Hepatocyte (in vitro differentiated cells): ENCODE measurements at regions not wholly inside any gene's neighbourhood (a gene's known extent, or its start where the extent isn't known, plus 50 kb on each side); places are given as distances from the start of the nearest gene placed in this dataset.

Source experiments
- DNase-seq: peaks from one replicate; pipeline ENCODE4 v3.0.0-alpha.2; 2016; ENCODE audit warnings: low spot score
- H2AFZ ChIP-seq: fragments of 200-600 bp; sonication (generic); 2 replicates; pipeline ENCODE4 v1.6.0; 2016; ENCODE audit warnings: antibody characterized with exemption, mild to moderate bottlenecking
- H3K27ac ChIP-seq: fragments of 200-600 bp; sonication (generic); 2 replicates; pipeline ENCODE4 v1.5.1; 2016; ENCODE audit warnings: mild to moderate bottlenecking
- H3K27me3 ChIP-seq: fragments of 200-600 bp; sonication (generic); 2 replicates; pipeline ENCODE4 v1.6.1; 2016
- H3K36me3 ChIP-seq: fragments of 200-600 bp; sonication (generic); replicated peaks from 2 replicates; pipeline ENCODE4 v1.5.1; 2016; ENCODE audit warnings: low read depth; ENCODE audit not compliant: insufficient read depth
- H3K4me1 ChIP-seq: fragments of 200-600 bp; sonication (generic); 2 replicates; pipeline ENCODE4 v1.5.1; 2016; ENCODE audit warnings: mild to moderate bottlenecking, moderate library complexity; ENCODE audit not compliant: insufficient read depth
- H3K4me2 ChIP-seq: fragments of 200-600 bp; sonication (generic); 2 replicates; pipeline ENCODE4 v1.6.0; 2016
- H3K4me3 ChIP-seq: fragments of 200-600 bp; sonication (generic); 2 replicates; pipeline ENCODE4 v1.5.1; 2016; ENCODE audit warnings: mild to moderate bottlenecking
- H3K79me2 ChIP-seq: fragments of 200-600 bp; sonication (generic); 2 replicates; pipeline ENCODE4 v1.6.0; 2017; ENCODE audit warnings: mild to moderate bottlenecking
- H3K9me2 ChIP-seq: fragments of 200-600 bp; sonication (generic); replicated peaks from 2 replicates; pipeline ENCODE4 v1.6.0; 2017; ENCODE audit warnings: mild to moderate bottlenecking; ENCODE audit not compliant: insufficient read depth
- H3K9me3 ChIP-seq: fragments of 200-600 bp; sonication (generic); 2 replicates; pipeline ENCODE4 v1.5.1; 2016; ENCODE audit warnings: low read depth, mild to moderate bottlenecking
- H4K20me1 ChIP-seq: fragments of 200-600 bp; sonication (generic); 2 replicates; pipeline ENCODE4 v1.6.0; 2016; ENCODE audit warnings: mild to moderate bottlenecking; ENCODE audit not compliant: insufficient read depth, poor library complexity, severe bottlenecking
- EZH2 ChIP-seq: fragments of 200-600 bp; sonication (generic); IDR thresholded peaks from 2 replicates; pipeline ENCODE4 v1.6.1; 2016; ENCODE audit warnings: antibody characterized with exemption, mild to moderate bottlenecking, borderline replicate concordance
- EZH2phosphoT487 ChIP-seq: fragments of 200-600 bp; sonication (generic); IDR thresholded peaks from one replicate; pipeline ENCODE4 v1.6.1; 2018; ENCODE audit warnings: antibody characterized with exemption, mild to moderate bottlenecking, low read depth, moderate library complexity; ENCODE audit not compliant: unreplicated experiment, severe bottlenecking
- WGBS: methylation state at CpG from one replicate; pipeline ENCODE4 v1.1.6; 2016; ENCODE audit warnings: low lambda C conversion rate; ENCODE audit errors: missing lambda C conversion rate; 5-methylcytosine and 5-hydroxymethylcytosine counted together
- TF ChIP-seq, protein P1 (sequence below): fragments of 200-600 bp; sonication (generic); IDR thresholded peaks from 2 replicates; pipeline ENCODE4 v1.5.1; 2016; ENCODE audit warnings: antibody characterized with exemption, mild to moderate bottlenecking; ENCODE audit not compliant: poor library complexity

GRCh38 chr15:95400428-95400827 lies 930.1 kb upstream of the NR2F2 start:
- no peak overlapping the region for H3K27ac ChIP-seq
- no peaks in the 10 kb centered on the region for H3K79me2 ChIP-seq
- no peak overlapping the region for H2AFZ ChIP-seq
- TF ChIP-seq, protein P1, sequence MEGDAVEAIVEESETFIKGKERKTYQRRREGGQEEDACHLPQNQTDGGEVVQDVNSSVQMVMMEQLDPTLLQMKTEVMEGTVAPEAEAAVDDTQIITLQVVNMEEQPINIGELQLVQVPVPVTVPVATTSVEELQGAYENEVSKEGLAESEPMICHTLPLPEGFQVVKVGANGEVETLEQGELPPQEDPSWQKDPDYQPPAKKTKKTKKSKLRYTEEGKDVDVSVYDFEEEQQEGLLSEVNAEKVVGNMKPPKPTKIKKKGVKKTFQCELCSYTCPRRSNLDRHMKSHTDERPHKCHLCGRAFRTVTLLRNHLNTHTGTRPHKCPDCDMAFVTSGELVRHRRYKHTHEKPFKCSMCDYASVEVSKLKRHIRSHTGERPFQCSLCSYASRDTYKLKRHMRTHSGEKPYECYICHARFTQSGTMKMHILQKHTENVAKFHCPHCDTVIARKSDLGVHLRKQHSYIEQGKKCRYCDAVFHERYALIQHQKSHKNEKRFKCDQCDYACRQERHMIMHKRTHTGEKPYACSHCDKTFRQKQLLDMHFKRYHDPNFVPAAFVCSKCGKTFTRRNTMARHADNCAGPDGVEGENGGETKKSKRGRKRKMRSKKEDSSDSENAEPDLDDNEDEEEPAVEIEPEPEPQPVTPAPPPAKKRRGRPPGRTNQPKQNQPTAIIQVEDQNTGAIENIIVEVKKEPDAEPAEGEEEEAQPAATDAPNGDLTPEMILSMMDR: no peak
- TF ChIP-seq EZH2phosphoT487 (no peak), EZH2 (no peak)
- no peaks in the 10 kb centered on the region for H3K9me3 ChIP-seq
- no peaks in the 10 kb centered on the region for H3K4me1 ChIP-seq
- H3K27me3 ChIP-seq: no peaks in the 10 kb centered on the region
- H3K9me2 ChIP-seq: no peaks in the 10 kb centered on the region
- no peaks in the 10 kb centered on the region for H4K20me1 ChIP-seq
- DNase-seq: no peak
- H3K4me2 ChIP-seq: no peak overlapping the region
- 75% methylated on average over 1 of the region's 1 CpG for WGBS
- H3K4me3 ChIP-seq: no peak overlapping the region
- H3K36me3 ChIP-seq: no peaks in the 10 kb centered on the region

GRCh38 chr15:95401587-95401986 lies 928.9 kb upstream of the NR2F2 start:
- Histone ChIP-seq H3K79me2 (no peaks in the 10 kb centered on the region), H3K27me3 (no peaks in the 10 kb centered on the region), H3K27ac (no peak overlapping the region), H4K20me1 (no peaks in the 10 kb centered on the region), H3K4me1 (no peaks in the 10 kb centered on the region), H3K36me3 (no peaks in the 10 kb centered on the region), H3K9me2 (no peaks in the 10 kb centered on the region), H2AFZ (no peak overlapping the region), H3K4me3 (no peak overlapping the region), H3K9me3 (no peaks in the 10 kb centered on the region), H3K4me2 (no peak overlapping the region)
- 68% methylated on average over 1 of the region's 1 CpG for WGBS
- TF ChIP-seq EZH2 (no peak), EZH2phosphoT487 (no peak)
- TF ChIP-seq, protein P1: no peak
- DNase-seq: no peak

DNA sequence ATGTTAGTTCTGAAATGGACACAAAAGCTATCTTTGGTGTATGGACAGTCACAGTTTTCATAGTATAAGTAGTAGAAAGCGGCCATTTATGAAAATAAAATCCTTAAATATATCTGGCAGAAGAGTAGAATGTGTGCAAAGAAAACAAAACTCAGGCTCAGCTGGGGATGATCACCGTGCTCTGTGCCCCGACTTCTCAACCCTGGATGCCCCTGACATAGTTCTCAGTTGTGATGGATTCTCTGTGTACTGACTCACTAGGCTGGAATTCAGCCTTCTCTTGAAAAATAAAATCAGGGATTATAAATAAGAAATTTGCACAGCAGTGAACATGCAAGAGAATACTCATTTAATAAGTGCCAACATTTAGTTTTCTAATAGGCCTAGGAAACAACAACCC lies 925.1 kb upstream of the NR2F2 start:
- H3K27ac ChIP-seq: no peak overlapping the region
- DNase-seq: no peak
- no peaks in the 10 kb centered on the region for H3K4me1 ChIP-seq
- no peaks in the 10 kb centered on the region for H4K20me1 ChIP-seq
- no peak overlapping the region for H3K4me2 ChIP-seq
- TF ChIP-seq, protein P1: no peak
- no peak for TF ChIP-seq EZH2
- no peak for TF ChIP-seq EZH2phosphoT487
- H3K4me3 ChIP-seq: no peak overlapping the region
- 83% methylated on average over 3 of the region's 3 CpGs for WGBS
- H3K27me3 ChIP-seq: no peaks in the 10 kb centered on the region
- no peak overlapping the region for H2AFZ ChIP-seq
- no peaks in the 10 kb centered on the region for H3K36me3 ChIP-seq
- no peaks in the 10 kb centered on the region for H3K9me3 ChIP-seq
- no peaks in the 10 kb centered on the region for H3K79me2 ChIP-seq
- no peaks in the 10 kb centered on the region for H3K9me2 ChIP-seq

- no peak overlapping the region for H3K4me3 ChIP-seq
- no peaks in the 10 kb centered on the region for H3K36me3 ChIP-seq
- no peak overlapping the region for H3K27ac ChIP-seq
- no peaks in the 10 kb centered on the region for H3K9me2 ChIP-seq
- H3K79me2 ChIP-seq: no peaks in the 10 kb centered on the region
- no peaks in the 10 kb centered on the region for H4K20me1 ChIP-seq
- no peaks in the 10 kb centered on the region for H3K27me3 ChIP-seq
- no peak overlapping the region for H2AFZ ChIP-seq
- TF ChIP-seq, protein P1: no peak
- no peak for TF ChIP-seq EZH2phosphoT487
- TF ChIP-seq EZH2: no peak
- no peaks in the 10 kb centered on the region for H3K9me3 ChIP-seq
- H3K4me2 ChIP-seq: no peak overlapping the region
- DNase-seq: no peak
- H3K4me1 ChIP-seq: no peaks in the 10 kb centered on the region
Observed at GRCh38 chr15:95407534-95407933, 923.0 kb upstream of the NR2F2 start.
